Small intestine (tissue), 7 donors: ENCODE measurements at regions not wholly inside any gene's neighbourhood (a gene's known extent, or its start where the extent isn't known, plus 50 kb on each side); places are given as distances from the start of the nearest gene placed in this dataset.

Source experiments
- DNase-seq, 2 donors: peaks; one replicate each; pipeline versions ENCODE4 v3.0.0 to v3.0.0-alpha.2; 2013
- FAIRE-seq: peaks from 2 replicates; lab custom pipeline; 2012; peaks lifted over from hg19 to GRCh38; lab: Jason Lieb, UNC
- H3K27ac ChIP-seq, 3 donors: one replicate each; pipeline ENCODE4 v1.5.1; 2013; ENCODE audit warnings: low read length in 2 of 3, mild to moderate bottlenecking in 2 of 3, control low read depth in 1 of 3, inconsistent platforms in 1 of 3, low read depth in 1 of 3, moderate library complexity in 1 of 3
- H3K27me3 ChIP-seq, 3 donors: one replicate each; pipeline ENCODE4 v1.6.1; 2013; ENCODE audit warnings: low read length in 3 of 3, inconsistent platforms in 1 of 3; ENCODE audit not compliant: control insufficient read depth in 3 of 3, insufficient read depth in 3 of 3
- H3K36me3 ChIP-seq, 3 donors: one replicate each; pipeline ENCODE4 v1.6.1; 2013; ENCODE audit warnings: low read length in 3 of 3, inconsistent platforms in 1 of 3, low read depth in 1 of 3, mild to moderate bottlenecking in 1 of 3, moderate library complexity in 1 of 3; ENCODE audit not compliant: control insufficient read depth in 3 of 3, insufficient read depth in 2 of 3
- H3K4me1 ChIP-seq, 3 donors: one replicate each; pipeline ENCODE4 v1.6.1; 2013; ENCODE audit warnings: low read length in 2 of 3, inconsistent platforms in 1 of 3, low read depth in 1 of 3, mild to moderate bottlenecking in 1 of 3, moderate library complexity in 1 of 3; ENCODE audit not compliant: control insufficient read depth in 3 of 3, insufficient read depth in 2 of 3
- H3K4me3 ChIP-seq, 3 donors: one replicate each; pipeline ENCODE4 v1.5.1; 2013; ENCODE audit warnings: low read length in 3 of 3, control low read depth in 1 of 3, inconsistent platforms in 1 of 3, low read depth in 1 of 3, mild to moderate bottlenecking in 1 of 3, moderate library complexity in 1 of 3
- H3K9me3 ChIP-seq, 2 donors: one replicate each; pipeline ENCODE4 v1.6.1; 2013; ENCODE audit warnings: low read depth in 1 of 2, low read length in 1 of 2; ENCODE audit not compliant: control insufficient read depth in 2 of 2, insufficient read depth in 1 of 2
- WGBS, 3 donors: extraction: QIAGEN DNeasy Blood & Tissue Kit; methylation state at CpG; one replicate each; pipeline ENCODE4 v1.1.7; 2013; 5-methylcytosine and 5-hydroxymethylcytosine counted together
- donor health status: healthy with polysubstance abuse.
- donor health status: control.
- donor health status: control.
- donor health status: Bipolar disorder and iron deficiency.
- donor health status: healthy.

- 63 to 76% (median 67%) methylated on average over 5 of the region's 5 CpGs for WGBS, 3 donors
- no peaks in the 10 kb centered on the region for H3K4me1 ChIP-seq
- no peaks in the 10 kb centered on the region for H3K9me3 ChIP-seq
- H3K27ac ChIP-seq, result no peak overlapping the region
- no peaks in the 10 kb centered on the region for H3K27me3 ChIP-seq
- FAIRE-seq, result no peak
- no peak for DNase-seq
- no peak overlapping the region for H3K4me3 ChIP-seq
- no peaks in the 10 kb centered on the region for H3K36me3 ChIP-seq
These were observed 503.2 kb upstream of the CAMK1G start for GRCh38 chr1:209080170-209080781.

- H3K4me3 ChIP-seq, result no peak overlapping the region
These were observed 496.9 kb upstream of the CAMK1G start for GRCh38 chr1:209086486-209087192.

DNA sequence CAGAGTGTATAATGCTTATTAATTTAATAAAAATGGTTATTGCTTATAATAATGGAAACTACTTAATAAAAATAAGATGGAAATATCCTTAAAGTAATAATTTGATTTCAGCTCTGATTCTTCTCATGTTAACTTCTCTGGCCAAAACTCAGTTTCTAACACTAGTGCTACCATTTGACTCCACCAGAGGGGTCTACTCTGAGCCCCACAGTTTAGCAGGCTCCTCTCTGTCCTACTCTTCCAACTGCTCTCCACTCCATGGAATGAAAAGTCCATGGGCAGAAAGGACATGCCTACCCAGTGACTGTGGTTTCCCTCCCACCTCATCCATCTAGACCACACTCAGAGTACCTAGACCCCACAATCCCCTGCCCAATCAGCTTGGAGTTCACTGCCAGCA is 489.1 kb upstream of the CAMK1G start:
- FAIRE-seq (no peak), DNase-seq (no peak)
- Histone ChIP-seq H3K36me3 (no peaks in the 10 kb centered on the region), H3K27ac (no peak overlapping the region), H3K4me3 (no peak overlapping the region), H3K4me1 (no peaks in the 10 kb centered on the region), H3K27me3 (no peaks in the 10 kb centered on the region), H3K9me3 (no peaks in the 10 kb centered on the region)

More at GRCh38 chr1:209086486-209087192, 496.9 kb upstream of the CAMK1G start:
- DNase-seq, result no peak
- WGBS, 3 donors, result 66 to 71% (median 71%) methylated on average over 6 of the region's 6 CpGs
- Histone ChIP-seq H3K36me3 (no peaks in the 10 kb centered on the region), H3K4me1 (no peaks in the 10 kb centered on the region), H3K9me3 (no peaks in the 10 kb centered on the region), H3K27ac (no peak overlapping the region), H3K27me3 (no peaks in the 10 kb centered on the region)
- no peak for FAIRE-seq

- no peak overlapping the region for H3K27ac ChIP-seq
- H3K36me3 ChIP-seq, result no peaks in the 10 kb centered on the region
- no peaks in the 10 kb centered on the region for H3K4me1 ChIP-seq
- no peaks in the 10 kb centered on the region for H3K27me3 ChIP-seq
- DNase-seq, result peak in 1 of 2 donors; percentile 17
- 28 to 68% (median 40%) methylated on average over 9 of the region's 9 CpGs for WGBS, 3 donors
- H3K9me3 ChIP-seq, result no peaks in the 10 kb centered on the region
- H3K4me3 ChIP-seq, result no peak overlapping the region
- no peak for FAIRE-seq
These were observed 487.6 kb upstream of the CAMK1G start for GRCh38 chr1:209095627-209096595.

DNA sequence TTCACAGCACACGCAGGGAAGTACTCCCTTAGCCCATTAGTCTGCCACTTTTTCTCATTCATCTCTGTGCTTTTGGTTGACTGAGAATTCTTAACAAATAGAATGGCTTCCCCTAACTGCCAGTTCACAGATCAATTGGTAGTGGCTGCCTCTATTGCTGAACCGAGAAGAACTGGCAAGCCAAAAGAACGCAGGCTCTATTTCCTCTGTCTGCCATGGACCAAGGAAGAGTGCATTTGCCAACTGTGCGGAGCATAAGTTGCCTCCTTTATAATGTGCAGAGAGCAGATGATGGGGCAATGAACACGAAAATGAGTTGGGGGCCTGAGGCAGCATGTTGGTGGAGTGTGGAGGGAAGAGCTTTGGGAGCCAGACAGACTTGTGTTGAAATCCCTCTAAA is 483.1 kb upstream of the CAMK1G start:
- Histone ChIP-seq H3K4me3 (no peak overlapping the region), H3K9me3 (no peaks in the 10 kb centered on the region), H3K36me3 (no peaks in the 10 kb centered on the region), H3K27ac (no peak overlapping the region), H3K4me1 (no peaks in the 10 kb centered on the region), H3K27me3 (no peaks in the 10 kb centered on the region)
- 85 to 90% (median 86%) methylated on average over 5 of the region's 5 CpGs for WGBS, 3 donors
- FAIRE-seq (no peak), DNase-seq (no peak)

DNA sequence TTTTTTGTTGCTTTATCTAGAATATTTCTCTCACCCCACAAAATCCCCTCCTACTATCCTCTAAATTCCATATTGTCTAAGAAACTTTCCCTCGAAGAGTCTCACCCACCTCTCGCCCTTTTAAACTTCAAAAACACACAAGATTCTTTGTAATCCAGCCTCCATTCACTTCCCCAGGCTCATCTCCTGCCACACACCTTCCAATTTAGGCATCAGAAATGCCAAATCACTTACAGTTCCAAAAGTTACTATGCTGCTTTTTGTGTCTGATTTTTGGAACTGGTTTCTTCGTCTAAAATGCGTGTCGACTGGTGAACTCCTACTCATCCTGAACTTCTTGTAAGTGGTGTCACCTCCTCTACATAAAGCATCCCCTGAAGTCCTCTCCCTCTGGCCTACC is 482.4 kb upstream of the CAMK1G start:
- H3K36me3 ChIP-seq, result no peaks in the 10 kb centered on the region
- H3K27me3 ChIP-seq, result no peaks in the 10 kb centered on the region
- H3K4me1 ChIP-seq, result no peaks in the 10 kb centered on the region
- WGBS, 3 donors, result 80 to 85% (median 84%) methylated on average over 5 of the region's 5 CpGs
- FAIRE-seq (no peak), DNase-seq (no peak)
- H3K27ac ChIP-seq, result no peak overlapping the region
- H3K4me3 ChIP-seq, result no peak overlapping the region
- H3K9me3 ChIP-seq, result no peaks in the 10 kb centered on the region

DNA sequence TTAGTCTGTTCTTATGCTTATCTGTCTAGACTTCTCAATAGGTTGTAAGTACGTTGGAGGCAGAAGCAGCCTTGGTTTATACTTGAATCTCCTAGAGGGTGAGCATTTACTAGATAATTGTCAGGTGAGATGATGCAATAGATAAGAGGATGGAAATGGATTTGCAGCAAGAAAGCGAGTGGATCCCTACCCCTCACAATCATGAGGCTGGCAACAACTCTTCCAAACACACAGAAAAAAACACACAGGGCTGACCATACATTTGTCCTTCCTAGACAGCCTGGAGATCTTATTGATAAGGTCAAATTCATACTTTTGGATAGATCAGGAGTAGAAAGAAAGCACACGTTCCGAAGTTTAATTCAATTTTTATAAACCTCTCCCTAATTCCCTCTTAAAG is 481.4 kb upstream of the CAMK1G start:
- WGBS, 3 donors, result 55 to 72% (median 60%) methylated on average over 4 of the region's 4 CpGs
- no peaks in the 10 kb centered on the region for H3K4me1 ChIP-seq
- no peaks in the 10 kb centered on the region for H3K9me3 ChIP-seq
- DNase-seq, result no peak
- FAIRE-seq, result no peak
- H3K4me3 ChIP-seq, result no peak overlapping the region
- H3K27ac ChIP-seq, result no peak overlapping the region
- no peaks in the 10 kb centered on the region for H3K27me3 ChIP-seq
- H3K36me3 ChIP-seq, result no peaks in the 10 kb centered on the region

DNA sequence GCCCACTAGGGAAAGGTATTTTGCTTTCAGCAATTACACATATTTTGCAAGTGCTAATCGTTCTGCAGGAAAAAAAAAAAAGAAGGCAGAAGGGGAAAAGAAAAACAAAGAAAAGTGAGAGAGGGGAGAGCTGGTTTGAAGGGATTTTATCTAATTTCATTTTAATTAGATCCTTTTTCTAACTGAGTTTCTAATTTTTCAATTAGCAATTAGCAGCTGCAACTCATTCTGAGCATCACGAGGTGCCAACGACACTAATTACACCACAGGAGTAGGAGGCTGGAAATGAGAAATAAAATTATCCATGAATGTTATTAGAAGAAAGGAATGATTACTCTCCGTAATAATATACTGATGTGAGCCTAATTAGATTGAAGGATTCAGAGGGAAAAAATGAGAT is 481.0 kb upstream of the CAMK1G start:
- no peak overlapping the region for H3K4me3 ChIP-seq
- WGBS, 3 donors, result 60 to 75% (median 71%) methylated on average over 4 of the region's 4 CpGs
- no peak overlapping the region for H3K27ac ChIP-seq
- H3K27me3 ChIP-seq, result no peaks in the 10 kb centered on the region
- H3K36me3 ChIP-seq, result no peaks in the 10 kb centered on the region
- no peaks in the 10 kb centered on the region for H3K4me1 ChIP-seq
- DNase-seq (no peak), FAIRE-seq (no peak)
- H3K9me3 ChIP-seq, result no peaks in the 10 kb centered on the region
